ENCODE measurements at regions not wholly inside any gene's neighbourhood (a gene's known extent, or its start where the extent isn't known, plus 50 kb on each side); places are given as distances from the start of the nearest gene placed in this dataset.

GRCh38 chr17:73769479-73769878 is 125.2 kb upstream of the SDK2 start:
- no peak for TF ChIP-seq CTCF (IDR thresholded peaks at IDR 0.05)
- no peak for TF ChIP-seq POLR2A (IDR thresholded peaks at IDR 0.05)

Measured in lower leg skin (tissue), 3 donors.